Cardiac fibroblast (primary cell): ENCODE measurements at regions not wholly inside any gene's neighbourhood (a gene's known extent, or its start where the extent isn't known, plus 50 kb on each side); places are given as distances from the start of the nearest gene placed in this dataset.

Experiments used
- DNase-seq, 2 donors: peaks; one replicate each; pipeline versions ENCODE4 v3.0.0 to v3.0.0-alpha.2; 2010; ENCODE audit warnings: low read depth in 2 of 2
- H3K4me3 ChIP-seq, 2 donors: replicated peaks in 1 of 2; 1 replicate in 1 of 2; 2 replicates in 1 of 2; pipeline ENCODE4 v1.5.1; 2011; ENCODE audit warnings: low read depth in 2 of 2, low read length in 2 of 2, mild to moderate bottlenecking in 2 of 2, moderate library complexity in 1 of 2
- TF ChIP-seq, protein P1 (sequence below): IDR thresholded peaks from one replicate; pipeline ENCODE4 v1.5.1; 2011; ENCODE audit warnings: low read depth, mild to moderate bottlenecking, low read length, inconsistent platforms

DNA sequence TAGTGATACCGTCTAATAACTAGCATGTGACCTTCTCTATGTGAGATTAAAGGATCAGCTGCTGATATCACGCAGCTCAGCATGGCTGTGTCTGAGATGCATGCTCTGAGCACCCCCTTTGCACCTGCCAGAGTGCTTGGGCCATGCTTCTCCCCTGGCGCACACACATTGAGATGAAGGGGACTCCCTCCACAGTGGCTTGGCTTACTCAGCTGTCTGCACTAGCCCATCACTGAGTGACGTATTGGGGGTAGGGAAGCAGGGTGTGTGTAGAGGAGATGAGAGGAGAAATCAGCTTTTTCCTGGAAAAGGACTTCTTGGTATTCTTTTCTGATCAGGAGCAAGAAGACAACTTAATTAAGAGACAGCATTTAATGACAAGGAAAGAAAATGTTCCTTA, 216.5 kb downstream of the BLID start:
- TF ChIP-seq, protein P1, sequence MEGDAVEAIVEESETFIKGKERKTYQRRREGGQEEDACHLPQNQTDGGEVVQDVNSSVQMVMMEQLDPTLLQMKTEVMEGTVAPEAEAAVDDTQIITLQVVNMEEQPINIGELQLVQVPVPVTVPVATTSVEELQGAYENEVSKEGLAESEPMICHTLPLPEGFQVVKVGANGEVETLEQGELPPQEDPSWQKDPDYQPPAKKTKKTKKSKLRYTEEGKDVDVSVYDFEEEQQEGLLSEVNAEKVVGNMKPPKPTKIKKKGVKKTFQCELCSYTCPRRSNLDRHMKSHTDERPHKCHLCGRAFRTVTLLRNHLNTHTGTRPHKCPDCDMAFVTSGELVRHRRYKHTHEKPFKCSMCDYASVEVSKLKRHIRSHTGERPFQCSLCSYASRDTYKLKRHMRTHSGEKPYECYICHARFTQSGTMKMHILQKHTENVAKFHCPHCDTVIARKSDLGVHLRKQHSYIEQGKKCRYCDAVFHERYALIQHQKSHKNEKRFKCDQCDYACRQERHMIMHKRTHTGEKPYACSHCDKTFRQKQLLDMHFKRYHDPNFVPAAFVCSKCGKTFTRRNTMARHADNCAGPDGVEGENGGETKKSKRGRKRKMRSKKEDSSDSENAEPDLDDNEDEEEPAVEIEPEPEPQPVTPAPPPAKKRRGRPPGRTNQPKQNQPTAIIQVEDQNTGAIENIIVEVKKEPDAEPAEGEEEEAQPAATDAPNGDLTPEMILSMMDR, result no peak
- H3K4me3 ChIP-seq, result no peak overlapping the region
- DNase-seq, result no peak

DNA sequence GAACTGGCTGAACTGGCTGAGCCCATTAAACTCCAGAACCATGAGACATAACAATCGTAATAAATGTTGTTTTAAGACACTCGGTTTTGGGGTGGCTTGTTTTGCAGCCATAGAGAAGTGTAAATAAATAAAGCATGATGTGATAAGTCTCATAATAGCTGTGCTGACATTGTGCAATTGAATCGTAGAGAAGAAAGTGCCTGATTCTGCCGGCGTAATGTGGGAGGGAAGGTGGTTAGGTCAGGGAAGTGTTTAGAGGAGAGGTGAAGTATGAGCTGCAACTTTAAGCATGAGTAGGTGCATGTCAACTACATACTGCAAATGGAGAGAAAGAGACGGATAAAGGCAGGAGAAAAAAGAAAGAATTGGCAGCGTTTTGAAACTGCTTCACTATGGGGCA, 217.1 kb downstream of the BLID start:
- H3K4me3 ChIP-seq, result no peak overlapping the region
- no peak for DNase-seq
- TF ChIP-seq, protein P1, result no peak

DNA sequence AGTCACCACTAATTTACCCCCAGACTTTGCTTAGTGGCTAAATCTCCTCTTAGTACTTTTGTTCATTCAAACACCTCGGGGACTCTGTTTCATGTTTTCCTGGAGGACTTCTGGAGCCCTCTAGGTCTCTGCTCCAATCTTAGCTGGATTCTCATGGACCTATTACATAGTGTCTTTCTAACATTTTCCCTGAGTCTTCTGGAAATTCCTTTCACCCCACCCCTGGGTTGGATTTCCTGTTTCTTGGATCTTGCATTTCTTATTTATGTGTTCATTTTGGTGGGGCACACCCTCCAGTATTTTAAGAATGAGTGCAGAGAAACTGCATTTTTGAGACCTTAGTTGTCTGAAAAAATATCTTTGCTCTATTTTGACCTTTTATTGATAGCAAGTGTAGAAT, 220.1 kb downstream of the BLID start:
- peak; percentile 67 to 75 for DNase-seq
- TF ChIP-seq, protein P1, result no peak
- no peak overlapping the region for H3K4me3 ChIP-seq

DNA sequence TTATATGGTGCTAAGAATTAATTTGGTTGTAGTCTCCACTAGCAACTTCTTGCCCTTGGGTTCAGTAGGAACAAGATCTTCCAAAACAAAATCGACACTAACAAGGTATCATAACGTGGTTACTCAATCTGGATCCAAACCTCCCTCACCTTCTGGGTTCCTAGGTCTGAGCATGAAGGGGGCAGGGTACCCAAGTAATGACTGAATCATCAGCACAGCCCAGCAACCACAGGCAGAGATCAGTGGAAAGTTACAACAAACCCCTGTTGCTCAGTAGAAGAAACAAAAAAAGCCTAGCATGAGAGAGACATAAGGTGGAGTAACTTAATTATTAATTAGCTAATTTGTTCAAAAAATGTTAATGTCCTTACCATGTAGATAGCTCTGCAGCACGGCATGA, 221.4 kb downstream of the BLID start:
- peak in 1 of 2 donors; percentile 63 for DNase-seq
- TF ChIP-seq, protein P1, result no peak
- H3K4me3 ChIP-seq, result no peak overlapping the region

DNA sequence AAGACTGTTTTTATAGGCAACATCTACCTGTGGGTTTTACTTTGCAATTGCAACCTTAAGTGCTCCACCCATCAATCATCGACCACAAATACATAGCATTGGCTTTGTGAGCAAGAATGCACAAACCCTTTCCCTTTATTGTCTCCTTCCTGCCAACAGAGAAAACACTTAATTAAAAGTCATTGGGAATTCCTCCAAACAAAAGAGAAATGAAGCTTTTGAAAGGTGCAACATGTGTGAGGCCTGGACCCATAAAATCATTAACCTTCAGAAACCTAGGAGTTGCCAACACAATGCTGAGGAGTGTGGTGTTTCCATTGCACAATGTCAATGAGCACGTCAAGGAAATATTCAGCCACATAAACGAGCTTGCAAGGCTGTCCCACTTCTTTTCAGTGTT, 223.2 kb downstream of the BLID start:
- DNase-seq, result peak; percentile 47 to 74
- TF ChIP-seq, protein P1, result no peak
- no peak overlapping the region for H3K4me3 ChIP-seq

DNA sequence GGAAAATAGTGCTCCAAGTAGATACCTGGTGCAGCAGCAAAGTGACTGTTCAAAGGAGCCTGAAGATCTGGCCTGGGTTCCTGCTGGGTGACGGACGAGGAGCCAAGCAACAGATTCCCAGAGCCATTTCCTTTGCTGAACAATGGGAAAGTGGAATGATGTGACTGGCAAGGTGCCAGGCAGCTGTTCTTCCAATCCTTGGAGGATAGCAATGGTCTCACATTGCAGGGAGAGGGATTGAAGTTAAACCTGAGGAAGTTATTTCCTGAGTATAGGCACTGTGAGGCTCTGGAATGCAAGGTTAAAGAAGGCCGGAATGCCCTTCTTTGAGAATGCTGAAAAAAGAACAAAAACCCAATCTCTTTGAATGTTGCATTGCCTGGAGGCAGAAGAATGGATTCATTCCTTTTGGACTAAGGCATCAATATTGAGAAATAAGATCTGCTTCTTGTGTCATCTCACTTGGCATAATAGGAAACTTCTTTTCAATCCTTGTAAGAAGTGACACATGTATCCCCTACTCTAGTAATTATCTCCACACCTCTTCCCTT, 223.8 kb downstream of the BLID start:
- TF ChIP-seq, protein P1, result no peak
- peak; percentile 82 to 89 for DNase-seq
- H3K4me3 ChIP-seq, result no peak overlapping the region

DNA sequence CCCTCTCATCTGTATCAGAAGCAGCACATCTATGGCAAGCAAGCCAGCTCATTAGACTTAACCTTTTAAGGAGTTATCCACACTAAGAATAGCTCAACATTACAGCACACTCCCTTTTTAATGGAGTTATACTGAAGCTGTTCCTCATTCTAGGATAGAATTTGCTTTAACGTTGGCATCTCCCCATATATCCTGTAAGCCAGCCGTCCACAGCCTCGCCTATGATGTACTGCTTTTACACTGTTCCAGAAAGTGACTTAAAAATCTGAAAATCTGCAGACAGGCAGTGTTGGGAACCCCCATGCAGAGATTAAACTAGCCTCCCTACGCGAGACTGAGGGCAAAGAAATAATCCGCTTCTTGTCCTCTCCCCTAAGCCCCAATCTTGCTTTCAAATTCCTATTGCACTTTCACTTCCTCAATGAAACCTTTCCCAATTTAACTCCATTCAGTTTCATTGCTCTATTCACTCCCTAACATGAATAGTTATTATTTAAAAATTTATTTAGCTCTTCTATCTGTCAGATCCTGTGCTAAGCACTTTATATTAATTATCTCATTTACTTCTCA, 225.0 kb downstream of the BLID start:
- TF ChIP-seq, protein P1, result no peak
- DNase-seq, result no peak
- H3K4me3 ChIP-seq, result no peak overlapping the region
